HEK293 (cell line): ENCODE measurements at regions not wholly inside any gene's neighbourhood (a gene's known extent, or its start where the extent isn't known, plus 50 kb on each side); places are given as distances from the start of the nearest gene placed in this dataset.

ENCODE experiments used
- CTCF ChIA-PET: fragments of 350-600 bp; formaldehyde crosslinking; extraction: SDS; loops from one replicate; lab custom pipeline; 2021; ENCODE audit warnings: antibody characterized with exemption; lab: Yijun Ruan, JAX
- POLR2A ChIA-PET: fragments of 300-600 bp; formaldehyde crosslinking; extraction: SDS; loops from one replicate; lab custom pipeline; 2020; ENCODE audit warnings: antibody characterized with exemption, inconsistent platforms; lab: Yijun Ruan, JAX
- H3K27ac ChIP-seq: fragments of 200-500 bp; sonication (Bioruptor generic); 2 replicates; pipeline ENCODE4 v1.5.1; 2014; ENCODE audit warnings: low read depth, low read length, control low read depth, inconsistent platforms; ENCODE audit errors: extremely low read depth
- H3K36me3 ChIP-seq, 2 experiments: fragments of 200-500 bp in 1 of 2; sonication (Bioruptor generic) in 1 of 2; 1 replicate in 1 of 2; 2 replicates in 1 of 2; pipeline ENCODE4 v1.5.1; 2014 to 2017; ENCODE audit warnings: inconsistent platforms in 2 of 2, low read length in 2 of 2; ENCODE audit not compliant: control insufficient read depth in 2 of 2, insufficient read depth in 1 of 2
- H3K4me1 ChIP-seq: fragments of 200-500 bp; sonication (Bioruptor generic); 2 replicates; pipeline ENCODE4 v1.5.1; 2014; ENCODE audit warnings: mild to moderate bottlenecking, low read length, inconsistent platforms; ENCODE audit not compliant: control insufficient read depth, insufficient read depth
- H3K4me3 ChIP-seq: 2 replicates; pipeline ENCODE4 v1.5.1; 2011; ENCODE audit warnings: low read depth, mild to moderate bottlenecking, control low read depth, low read length, moderate library complexity
- H3K9me3 ChIP-seq: fragments of 200-500 bp; sonication (Bioruptor generic); 2 replicates; pipeline ENCODE4 v1.5.1; 2014; ENCODE audit warnings: low read depth, low read length, inconsistent platforms; ENCODE audit not compliant: control insufficient read depth, insufficient read depth
- BCL11A ChIP-seq: fragments of 450-650 bp; formaldehyde crosslinking; IDR thresholded peaks from 2 replicates; pipeline ENCODE4 v1.5.1; 2016; ENCODE audit warnings: low read depth, missing biosample characterization, missing genetic modification characterization
- GFI1B ChIP-seq: fragments of 450-650 bp; formaldehyde crosslinking; IDR thresholded peaks from 2 replicates; pipeline ENCODE4 v1.5.1; 2016; ENCODE audit warnings: missing biosample characterization, missing genetic modification characterization
- KLF7 ChIP-seq: fragments of 450-650 bp; formaldehyde crosslinking; IDR thresholded peaks from 2 replicates; pipeline ENCODE4 v1.5.1; 2016; ENCODE audit warnings: missing biosample characterization, missing genetic modification characterization, borderline replicate concordance
- SP3 ChIP-seq: fragments of 450-650 bp; formaldehyde crosslinking; IDR thresholded peaks from 2 replicates; pipeline ENCODE4 v1.5.1; 2016; ENCODE audit warnings: missing biosample characterization, missing genetic modification characterization
- WT1 ChIP-seq: fragments of 450-650 bp; formaldehyde crosslinking; IDR thresholded peaks from 2 replicates; pipeline ENCODE4 v1.5.1; 2016; ENCODE audit warnings: missing biosample characterization, missing genetic modification characterization
- ZBTB48 ChIP-seq: fragments of 450-650 bp; formaldehyde crosslinking; IDR thresholded peaks from 2 replicates; pipeline ENCODE4 v1.5.1; 2016; ENCODE audit warnings: missing biosample characterization, missing genetic modification characterization
- ZNF121 ChIP-seq: fragments of 450-650 bp; formaldehyde crosslinking; IDR thresholded peaks from 2 replicates; pipeline ENCODE4 v1.5.1; 2016; ENCODE audit warnings: missing biosample characterization, missing genetic modification characterization
- ZNF211 ChIP-seq: fragments of 450-650 bp; formaldehyde crosslinking; IDR thresholded peaks from 2 replicates; pipeline ENCODE4 v1.5.1; 2016; ENCODE audit warnings: low read depth, missing biosample characterization, missing genetic modification characterization
- ZNF239 ChIP-seq: fragments of 450-650 bp; formaldehyde crosslinking; IDR thresholded peaks from 2 replicates; pipeline ENCODE4 v1.5.1; 2016; ENCODE audit warnings: missing biosample characterization, missing genetic modification characterization
- ZNF302 ChIP-seq: fragments of 450-650 bp; formaldehyde crosslinking; IDR thresholded peaks from 2 replicates; pipeline ENCODE4 v1.5.1; 2016; ENCODE audit warnings: missing biosample characterization, missing genetic modification characterization, low read depth
- ZNF558 ChIP-seq: fragments of 450-650 bp; formaldehyde crosslinking; IDR thresholded peaks from 2 replicates; pipeline ENCODE4 v1.5.1; 2016; ENCODE audit warnings: missing biosample characterization, missing genetic modification characterization
- ZNF571 ChIP-seq: fragments of 450-650 bp; formaldehyde crosslinking; IDR thresholded peaks from 2 replicates; pipeline ENCODE4 v1.5.0; 2017; ENCODE audit warnings: missing biosample characterization, missing genetic modification characterization
- ZNF623 ChIP-seq: fragments of 450-650 bp; formaldehyde crosslinking; IDR thresholded peaks from 2 replicates; pipeline ENCODE4 v1.5.1; 2016; ENCODE audit warnings: missing biosample characterization, missing genetic modification characterization
- ZNF660 ChIP-seq: fragments of 450-650 bp; IDR thresholded peaks from 2 replicates; pipeline ENCODE4 v1.5.1; 2018; ENCODE audit warnings: missing biosample characterization, mild to moderate bottlenecking, missing genetic modification characterization
- TF ChIP-seq, protein P1 (sequence below): IDR thresholded peaks from 2 replicates; pipeline ENCODE4 v1.6.1; 2011; ENCODE audit warnings: mild to moderate bottlenecking, low read depth, low read length, borderline replicate concordance
- TF ChIP-seq, protein P2 (sequence below): fragments of 450-650 bp; formaldehyde crosslinking; IDR thresholded peaks from 2 replicates; pipeline ENCODE4 v1.5.1; 2016; ENCODE audit warnings: missing biosample characterization, missing genetic modification characterization
- TF ChIP-seq, protein P3 (sequence below): sonication (generic); formaldehyde crosslinking; IDR thresholded peaks from 2 replicates; pipeline ENCODE4 v1.8.1; 2022; ENCODE audit warnings: mild to moderate bottlenecking, moderate library complexity, missing genetic modification reagents
- TF ChIP-seq, protein P4 (sequence below): fragments of 450-650 bp; formaldehyde crosslinking; IDR thresholded peaks from 2 replicates; pipeline ENCODE4 v1.5.1; 2017; ENCODE audit warnings: missing biosample characterization, missing genetic modification characterization
- TF ChIP-seq, protein P5 (sequence below): fragments of 450-650 bp; IDR thresholded peaks from 2 replicates; pipeline ENCODE4 v1.5.1; 2018; ENCODE audit warnings: missing biosample characterization, missing genetic modification characterization
- TF ChIP-seq, protein P6 (sequence below): fragments of 450-650 bp; formaldehyde crosslinking; conservative IDR thresholded peaks from 2 replicates; pipeline ENCODE4 v1.5.1; 2016; ENCODE audit warnings: low read depth, missing biosample characterization, missing genetic modification characterization
- TF ChIP-seq, protein P7 (sequence below): fragments of 450-650 bp; formaldehyde crosslinking; IDR thresholded peaks from 2 replicates; pipeline ENCODE4 v1.5.0; 2017; ENCODE audit warnings: missing biosample characterization, missing genetic modification characterization, borderline replicate concordance
- TF ChIP-seq, protein P8 (sequence below): fragments of 450-650 bp; formaldehyde crosslinking; IDR thresholded peaks from 2 replicates; pipeline ENCODE4 v1.5.1; 2017; ENCODE audit warnings: missing biosample characterization, missing genetic modification characterization

DNA sequence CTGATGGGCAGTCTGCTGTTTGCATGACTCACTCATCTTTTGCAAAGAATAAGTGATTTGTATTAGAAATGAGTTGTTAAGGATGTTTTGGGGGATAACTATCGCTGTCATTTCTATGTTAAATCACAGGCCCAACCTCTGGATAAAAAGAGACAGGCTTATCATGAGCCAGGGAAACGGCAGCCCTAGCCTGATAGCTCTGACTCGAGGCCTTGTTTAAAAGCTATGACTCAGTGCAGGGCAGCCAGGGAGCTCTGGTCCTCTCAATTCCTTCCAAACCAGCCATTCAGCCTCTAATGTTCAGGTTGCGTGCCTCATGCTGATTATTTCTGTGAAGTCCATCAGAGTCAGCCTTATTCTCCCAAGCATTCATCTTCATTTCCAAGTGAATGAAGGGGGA, 305.9 kb upstream of the HAND2 start (continued):
- TF ChIP-seq, protein P1, sequence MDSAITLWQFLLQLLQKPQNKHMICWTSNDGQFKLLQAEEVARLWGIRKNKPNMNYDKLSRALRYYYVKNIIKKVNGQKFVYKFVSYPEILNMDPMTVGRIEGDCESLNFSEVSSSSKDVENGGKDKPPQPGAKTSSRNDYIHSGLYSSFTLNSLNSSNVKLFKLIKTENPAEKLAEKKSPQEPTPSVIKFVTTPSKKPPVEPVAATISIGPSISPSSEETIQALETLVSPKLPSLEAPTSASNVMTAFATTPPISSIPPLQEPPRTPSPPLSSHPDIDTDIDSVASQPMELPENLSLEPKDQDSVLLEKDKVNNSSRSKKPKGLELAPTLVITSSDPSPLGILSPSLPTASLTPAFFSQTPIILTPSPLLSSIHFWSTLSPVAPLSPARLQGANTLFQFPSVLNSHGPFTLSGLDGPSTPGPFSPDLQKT, result no peak
- TF ChIP-seq BCL11A (tag by site-specific recombination) (no peak), ZNF211 (tag by site-specific recombination) (no peak), GFI1B (tag by site-specific recombination) (no peak)

DNA sequence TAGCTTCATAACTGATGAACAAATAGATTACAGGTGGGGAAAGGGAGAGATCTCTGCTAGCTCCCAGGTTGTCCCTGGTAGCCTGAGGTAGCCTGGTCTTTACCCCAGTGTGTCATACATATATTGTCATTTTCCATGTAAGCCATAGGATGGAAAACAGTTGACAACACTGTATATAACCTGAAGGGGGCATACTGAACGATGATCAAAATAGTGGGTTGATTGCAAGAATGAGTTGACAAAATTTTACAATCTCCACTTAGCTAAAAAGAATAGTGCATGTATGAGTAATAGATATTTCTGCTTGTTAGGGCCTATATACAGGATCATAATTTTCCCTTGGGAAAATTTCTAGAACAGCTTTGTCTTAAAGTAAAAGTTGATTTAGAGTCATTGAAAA, 304.1 kb upstream of the HAND2 start:
- CTCF ChIA-PET, result interaction anchor here (0.6 kb wide), 1 partner anchor 16 kb away, joined by 6 read pairs; no protein-coding TSS in a partner anchor

More for the DNA sequence above, 304.1 kb upstream of the HAND2 start:
- Histone ChIP-seq H3K36me3 (no peaks in the 10 kb centered on the region), H3K4me1 (no peaks in the 10 kb centered on the region), H3K9me3 (no peaks in the 10 kb centered on the region), H3K27ac (no peak overlapping the region), H3K4me3 (no peak overlapping the region)
- POLR2A ChIA-PET, result no interaction called here
- no peak for TF ChIP-seq ZNF571 (tag by site-specific recombination)
- TF ChIP-seq, protein P2, sequence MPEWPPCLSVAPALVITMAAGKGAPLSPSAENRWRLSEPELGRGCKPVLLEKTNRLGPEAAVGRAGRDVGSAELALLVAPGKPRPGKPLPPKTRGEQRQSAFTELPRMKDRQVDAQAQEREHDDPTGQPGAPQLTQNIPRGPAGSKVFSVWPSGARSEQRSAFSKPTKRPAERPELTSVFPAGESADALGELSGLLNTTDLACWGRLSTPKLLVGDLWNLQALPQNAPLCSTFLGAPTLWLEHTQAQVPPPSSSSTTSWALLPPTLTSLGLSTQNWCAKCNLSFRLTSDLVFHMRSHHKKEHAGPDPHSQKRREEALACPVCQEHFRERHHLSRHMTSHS, result no peak
- TF ChIP-seq, protein P3, sequence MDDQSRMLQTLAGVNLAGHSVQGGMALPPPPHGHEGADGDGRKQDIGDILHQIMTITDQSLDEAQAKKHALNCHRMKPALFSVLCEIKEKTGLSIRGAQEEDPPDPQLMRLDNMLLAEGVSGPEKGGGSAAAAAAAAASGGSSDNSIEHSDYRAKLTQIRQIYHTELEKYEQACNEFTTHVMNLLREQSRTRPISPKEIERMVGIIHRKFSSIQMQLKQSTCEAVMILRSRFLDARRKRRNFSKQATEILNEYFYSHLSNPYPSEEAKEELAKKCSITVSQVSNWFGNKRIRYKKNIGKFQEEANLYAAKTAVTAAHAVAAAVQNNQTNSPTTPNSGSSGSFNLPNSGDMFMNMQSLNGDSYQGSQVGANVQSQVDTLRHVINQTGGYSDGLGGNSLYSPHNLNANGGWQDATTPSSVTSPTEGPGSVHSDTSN, result no peak
- TF ChIP-seq ZNF121 (tag by site-specific recombination), result no peak
- TF ChIP-seq, protein P4, sequence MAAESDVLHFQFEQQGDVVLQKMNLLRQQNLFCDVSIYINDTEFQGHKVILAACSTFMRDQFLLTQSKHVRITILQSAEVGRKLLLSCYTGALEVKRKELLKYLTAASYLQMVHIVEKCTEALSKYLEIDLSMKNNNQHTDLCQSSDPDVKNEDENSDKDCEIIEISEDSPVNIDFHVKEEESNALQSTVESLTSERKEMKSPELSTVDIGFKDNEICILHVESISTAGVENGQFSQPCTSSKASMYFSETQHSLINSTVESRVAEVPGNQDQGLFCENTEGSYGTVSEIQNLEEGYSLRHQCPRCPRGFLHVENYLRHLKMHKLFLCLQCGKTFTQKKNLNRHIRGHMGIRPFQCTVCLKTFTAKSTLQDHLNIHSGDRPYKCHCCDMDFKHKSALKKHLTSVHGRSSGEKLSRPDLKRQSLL (tag by site-specific recombination), result no peak
- TF ChIP-seq, protein P5, sequence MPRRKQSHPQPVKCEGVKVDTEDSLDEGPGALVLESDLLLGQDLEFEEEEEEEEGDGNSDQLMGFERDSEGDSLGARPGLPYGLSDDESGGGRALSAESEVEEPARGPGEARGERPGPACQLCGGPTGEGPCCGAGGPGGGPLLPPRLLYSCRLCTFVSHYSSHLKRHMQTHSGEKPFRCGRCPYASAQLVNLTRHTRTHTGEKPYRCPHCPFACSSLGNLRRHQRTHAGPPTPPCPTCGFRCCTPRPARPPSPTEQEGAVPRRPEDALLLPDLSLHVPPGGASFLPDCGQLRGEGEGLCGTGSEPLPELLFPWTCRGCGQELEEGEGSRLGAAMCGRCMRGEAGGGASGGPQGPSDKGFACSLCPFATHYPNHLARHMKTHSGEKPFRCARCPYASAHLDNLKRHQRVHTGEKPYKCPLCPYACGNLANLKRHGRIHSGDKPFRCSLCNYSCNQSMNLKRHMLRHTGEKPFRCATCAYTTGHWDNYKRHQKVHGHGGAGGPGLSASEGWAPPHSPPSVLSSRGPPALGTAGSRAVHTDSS (tag by site-specific recombination), result no peak
- TF ChIP-seq, protein P6, sequence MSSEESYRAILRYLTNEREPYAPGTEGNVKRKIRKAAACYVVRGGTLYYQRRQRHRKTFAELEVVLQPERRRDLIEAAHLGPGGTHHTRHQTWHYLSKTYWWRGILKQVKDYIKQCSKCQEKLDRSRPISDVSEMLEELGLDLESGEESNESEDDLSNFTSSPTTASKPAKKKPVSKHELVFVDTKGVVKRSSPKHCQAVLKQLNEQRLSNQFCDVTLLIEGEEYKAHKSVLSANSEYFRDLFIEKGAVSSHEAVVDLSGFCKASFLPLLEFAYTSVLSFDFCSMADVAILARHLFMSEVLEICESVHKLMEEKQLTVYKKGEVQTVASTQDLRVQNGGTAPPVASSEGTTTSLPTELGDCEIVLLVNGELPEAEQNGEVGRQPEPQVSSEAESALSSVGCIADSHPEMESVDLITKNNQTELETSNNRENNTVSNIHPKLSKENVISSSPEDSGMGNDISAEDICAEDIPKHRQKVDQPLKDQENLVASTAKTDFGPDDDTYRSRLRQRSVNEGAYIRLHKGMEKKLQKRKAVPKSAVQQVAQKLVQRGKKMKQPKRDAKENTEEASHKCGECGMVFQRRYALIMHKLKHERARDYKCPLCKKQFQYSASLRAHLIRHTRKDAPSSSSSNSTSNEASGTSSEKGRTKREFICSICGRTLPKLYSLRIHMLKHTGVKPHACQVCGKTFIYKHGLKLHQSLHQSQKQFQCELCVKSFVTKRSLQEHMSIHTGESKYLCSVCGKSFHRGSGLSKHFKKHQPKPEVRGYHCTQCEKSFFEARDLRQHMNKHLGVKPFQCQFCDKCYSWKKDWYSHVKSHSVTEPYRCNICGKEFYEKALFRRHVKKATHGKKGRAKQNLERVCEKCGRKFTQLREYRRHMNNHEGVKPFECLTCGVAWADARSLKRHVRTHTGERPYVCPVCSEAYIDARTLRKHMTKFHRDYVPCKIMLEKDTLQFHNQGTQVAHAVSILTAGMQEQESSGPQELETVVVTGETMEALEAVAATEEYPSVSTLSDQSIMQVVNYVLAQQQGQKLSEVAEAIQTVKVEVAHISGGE (tag by site-specific recombination), result no peak
- TF ChIP-seq, protein P7, sequence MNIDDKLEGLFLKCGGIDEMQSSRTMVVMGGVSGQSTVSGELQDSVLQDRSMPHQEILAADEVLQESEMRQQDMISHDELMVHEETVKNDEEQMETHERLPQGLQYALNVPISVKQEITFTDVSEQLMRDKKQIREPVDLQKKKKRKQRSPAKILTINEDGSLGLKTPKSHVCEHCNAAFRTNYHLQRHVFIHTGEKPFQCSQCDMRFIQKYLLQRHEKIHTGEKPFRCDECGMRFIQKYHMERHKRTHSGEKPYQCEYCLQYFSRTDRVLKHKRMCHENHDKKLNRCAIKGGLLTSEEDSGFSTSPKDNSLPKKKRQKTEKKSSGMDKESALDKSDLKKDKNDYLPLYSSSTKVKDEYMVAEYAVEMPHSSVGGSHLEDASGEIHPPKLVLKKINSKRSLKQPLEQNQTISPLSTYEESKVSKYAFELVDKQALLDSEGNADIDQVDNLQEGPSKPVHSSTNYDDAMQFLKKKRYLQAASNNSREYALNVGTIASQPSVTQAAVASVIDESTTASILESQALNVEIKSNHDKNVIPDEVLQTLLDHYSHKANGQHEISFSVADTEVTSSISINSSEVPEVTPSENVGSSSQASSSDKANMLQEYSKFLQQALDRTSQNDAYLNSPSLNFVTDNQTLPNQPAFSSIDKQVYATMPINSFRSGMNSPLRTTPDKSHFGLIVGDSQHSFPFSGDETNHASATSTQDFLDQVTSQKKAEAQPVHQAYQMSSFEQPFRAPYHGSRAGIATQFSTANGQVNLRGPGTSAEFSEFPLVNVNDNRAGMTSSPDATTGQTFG (tag by site-specific recombination), result no peak
- TF ChIP-seq, protein P8, sequence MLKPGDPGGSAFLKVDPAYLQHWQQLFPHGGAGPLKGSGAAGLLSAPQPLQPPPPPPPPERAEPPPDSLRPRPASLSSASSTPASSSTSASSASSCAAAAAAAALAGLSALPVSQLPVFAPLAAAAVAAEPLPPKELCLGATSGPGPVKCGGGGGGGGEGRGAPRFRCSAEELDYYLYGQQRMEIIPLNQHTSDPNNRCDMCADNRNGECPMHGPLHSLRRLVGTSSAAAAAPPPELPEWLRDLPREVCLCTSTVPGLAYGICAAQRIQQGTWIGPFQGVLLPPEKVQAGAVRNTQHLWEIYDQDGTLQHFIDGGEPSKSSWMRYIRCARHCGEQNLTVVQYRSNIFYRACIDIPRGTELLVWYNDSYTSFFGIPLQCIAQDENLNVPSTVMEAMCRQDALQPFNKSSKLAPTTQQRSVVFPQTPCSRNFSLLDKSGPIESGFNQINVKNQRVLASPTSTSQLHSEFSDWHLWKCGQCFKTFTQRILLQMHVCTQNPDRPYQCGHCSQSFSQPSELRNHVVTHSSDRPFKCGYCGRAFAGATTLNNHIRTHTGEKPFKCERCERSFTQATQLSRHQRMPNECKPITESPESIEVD (tag by site-specific recombination), result no peak
- no peak for TF ChIP-seq KLF7
- no peak for TF ChIP-seq WT1 (tag by site-specific recombination)
- TF ChIP-seq ZBTB48, result no peak
- no peak for TF ChIP-seq ZNF302 (tag by site-specific recombination)
- no peak for TF ChIP-seq ZNF623 (tag by site-specific recombination)
- TF ChIP-seq SP3, result no peak
- TF ChIP-seq ZNF558 (tag by site-specific recombination), result no peak
- TF ChIP-seq ZNF239 (tag by site-specific recombination), result no peak
- no peak for TF ChIP-seq ZNF660
